GM12873 (cell line): ENCODE measurements at regions not wholly inside any gene's neighbourhood (a gene's known extent, or its start where the extent isn't known, plus 50 kb on each side); places are given as distances from the start of the nearest gene placed in this dataset.

Source experiments
- TF ChIP-seq, protein P1 (sequence below): IDR thresholded peaks from 2 replicates; pipeline ENCODE4 v1.5.1; 2012; ENCODE audit warnings: low read depth, mild to moderate bottlenecking, moderate library complexity, low read length, control low read depth; ENCODE audit not compliant: insufficient read depth; ENCODE audit errors: missing control alignments

DNA sequence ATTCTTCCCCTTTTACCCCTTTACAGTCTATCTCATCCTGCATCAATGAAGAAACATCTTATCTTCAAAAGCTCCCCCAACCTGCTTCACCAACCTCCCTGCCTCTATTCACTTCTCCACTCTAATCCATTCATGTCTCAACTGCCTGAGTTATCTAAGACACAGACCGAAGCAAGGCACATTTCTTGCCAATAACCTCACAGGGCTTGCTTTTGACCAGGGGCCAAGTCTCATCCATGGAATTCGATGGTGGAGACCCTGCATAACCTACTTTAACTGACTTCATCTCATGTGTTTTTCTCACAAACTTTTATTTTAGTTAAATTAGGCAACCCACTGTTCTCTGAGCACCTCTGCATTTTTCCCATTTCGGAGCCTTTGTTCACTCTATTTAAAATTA, 69.7 kb downstream of the MYCN start:
- TF ChIP-seq, protein P1, sequence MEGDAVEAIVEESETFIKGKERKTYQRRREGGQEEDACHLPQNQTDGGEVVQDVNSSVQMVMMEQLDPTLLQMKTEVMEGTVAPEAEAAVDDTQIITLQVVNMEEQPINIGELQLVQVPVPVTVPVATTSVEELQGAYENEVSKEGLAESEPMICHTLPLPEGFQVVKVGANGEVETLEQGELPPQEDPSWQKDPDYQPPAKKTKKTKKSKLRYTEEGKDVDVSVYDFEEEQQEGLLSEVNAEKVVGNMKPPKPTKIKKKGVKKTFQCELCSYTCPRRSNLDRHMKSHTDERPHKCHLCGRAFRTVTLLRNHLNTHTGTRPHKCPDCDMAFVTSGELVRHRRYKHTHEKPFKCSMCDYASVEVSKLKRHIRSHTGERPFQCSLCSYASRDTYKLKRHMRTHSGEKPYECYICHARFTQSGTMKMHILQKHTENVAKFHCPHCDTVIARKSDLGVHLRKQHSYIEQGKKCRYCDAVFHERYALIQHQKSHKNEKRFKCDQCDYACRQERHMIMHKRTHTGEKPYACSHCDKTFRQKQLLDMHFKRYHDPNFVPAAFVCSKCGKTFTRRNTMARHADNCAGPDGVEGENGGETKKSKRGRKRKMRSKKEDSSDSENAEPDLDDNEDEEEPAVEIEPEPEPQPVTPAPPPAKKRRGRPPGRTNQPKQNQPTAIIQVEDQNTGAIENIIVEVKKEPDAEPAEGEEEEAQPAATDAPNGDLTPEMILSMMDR: no peak

DNA sequence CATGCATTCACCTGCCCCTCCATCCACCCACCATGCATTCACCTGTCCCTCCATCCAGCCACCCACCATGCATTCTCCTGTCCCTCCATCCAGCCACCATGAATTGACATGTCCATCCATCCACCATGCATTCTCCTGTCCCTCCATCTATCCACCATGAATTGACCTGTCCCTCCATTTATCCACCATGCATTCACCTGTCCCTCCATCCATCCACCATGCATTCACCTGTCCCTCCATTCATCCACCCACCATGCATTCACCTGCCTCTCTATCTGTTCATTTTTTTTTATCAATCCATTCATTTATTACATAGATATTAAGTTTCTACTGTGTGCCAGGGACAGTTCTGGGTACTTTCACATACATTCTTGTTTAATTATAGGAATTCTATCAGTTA, 69.2 kb downstream of the MYCN start:
- TF ChIP-seq, protein P1: no peak

DNA sequence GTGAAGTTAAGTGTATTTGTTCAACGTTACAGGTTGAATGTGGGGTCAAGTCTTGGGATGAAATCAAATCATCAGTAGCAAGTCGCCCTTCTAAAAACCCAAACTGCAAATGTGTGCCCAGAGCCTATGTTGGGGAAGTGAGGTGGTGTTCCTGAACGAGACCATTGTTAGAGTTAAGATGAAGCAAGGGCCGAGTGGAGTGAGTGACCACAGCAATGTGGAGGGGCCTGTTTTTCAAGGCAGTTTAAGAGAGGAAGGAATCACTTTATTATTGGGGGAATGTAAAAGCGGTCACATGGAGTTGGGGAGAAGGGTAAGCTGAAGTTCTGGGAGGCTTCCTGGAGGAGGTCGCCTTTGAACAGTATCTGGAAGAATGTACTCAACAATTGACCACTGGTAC, 68.5 kb downstream of the MYCN start:
- TF ChIP-seq, protein P1: no peak

DNA sequence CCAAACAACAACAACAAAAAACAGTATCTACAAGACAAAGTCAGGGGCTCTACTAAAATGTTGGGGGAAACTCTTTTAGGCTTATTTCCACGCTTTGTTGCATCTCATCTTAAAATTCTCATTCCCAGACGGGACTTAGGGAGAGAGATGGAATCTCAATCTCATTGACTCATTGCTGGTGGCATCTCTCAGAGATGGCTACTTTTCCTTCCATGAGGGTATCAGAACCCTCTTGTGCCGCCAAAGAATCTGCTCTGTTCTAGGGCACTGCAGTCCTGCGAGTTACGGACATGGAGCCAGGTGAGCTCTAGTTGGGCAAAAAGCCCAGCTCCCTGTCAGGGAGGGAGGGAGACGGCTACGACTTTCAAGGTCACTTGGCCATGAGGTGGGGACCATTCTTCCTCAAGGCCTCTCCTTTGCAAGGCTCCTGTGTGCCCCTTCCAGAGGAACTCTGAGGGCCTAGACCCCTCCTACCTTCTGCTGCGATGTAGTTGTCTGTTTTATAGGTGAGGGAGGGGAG, 68.0 kb downstream of the MYCN start:
- TF ChIP-seq, protein P1: no peak

DNA sequence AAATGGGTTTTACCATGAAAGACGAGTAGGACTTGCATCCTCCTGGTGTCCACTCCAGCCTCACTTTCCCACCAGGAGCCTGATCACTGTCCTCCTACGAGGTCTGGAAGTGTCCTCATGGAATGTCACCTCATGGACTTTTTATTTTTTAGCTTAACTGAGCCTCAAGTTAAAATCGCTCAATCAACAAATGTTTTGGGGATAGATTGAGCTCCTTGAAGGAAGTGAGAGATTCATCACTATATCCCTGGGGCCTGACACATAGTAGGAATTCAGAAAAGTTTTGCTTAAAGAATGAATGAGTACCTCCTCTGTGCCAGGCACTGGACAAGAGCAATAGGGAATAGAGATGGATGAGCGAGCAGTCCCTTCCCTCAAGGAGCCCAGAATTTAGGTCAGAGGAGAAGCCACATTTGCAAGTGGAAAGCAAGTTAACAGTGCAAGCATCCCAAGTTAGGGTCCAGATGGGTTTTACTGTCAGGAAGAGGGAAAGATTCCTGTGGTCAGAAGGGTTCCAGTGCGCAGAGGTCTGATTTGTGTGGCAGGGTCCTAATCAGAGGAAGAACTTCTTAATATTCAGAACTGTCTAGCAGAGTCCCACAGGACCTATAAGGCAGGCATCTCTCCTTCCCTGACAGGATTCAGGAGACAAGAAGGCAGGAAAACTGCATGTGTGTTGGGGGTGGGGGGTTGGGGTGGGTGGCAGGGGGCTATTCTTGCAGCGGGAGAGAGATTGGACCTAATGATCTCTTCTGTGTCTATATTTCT, 67.0 kb downstream of the MYCN start:
- TF ChIP-seq, protein P1: no peak

DNA sequence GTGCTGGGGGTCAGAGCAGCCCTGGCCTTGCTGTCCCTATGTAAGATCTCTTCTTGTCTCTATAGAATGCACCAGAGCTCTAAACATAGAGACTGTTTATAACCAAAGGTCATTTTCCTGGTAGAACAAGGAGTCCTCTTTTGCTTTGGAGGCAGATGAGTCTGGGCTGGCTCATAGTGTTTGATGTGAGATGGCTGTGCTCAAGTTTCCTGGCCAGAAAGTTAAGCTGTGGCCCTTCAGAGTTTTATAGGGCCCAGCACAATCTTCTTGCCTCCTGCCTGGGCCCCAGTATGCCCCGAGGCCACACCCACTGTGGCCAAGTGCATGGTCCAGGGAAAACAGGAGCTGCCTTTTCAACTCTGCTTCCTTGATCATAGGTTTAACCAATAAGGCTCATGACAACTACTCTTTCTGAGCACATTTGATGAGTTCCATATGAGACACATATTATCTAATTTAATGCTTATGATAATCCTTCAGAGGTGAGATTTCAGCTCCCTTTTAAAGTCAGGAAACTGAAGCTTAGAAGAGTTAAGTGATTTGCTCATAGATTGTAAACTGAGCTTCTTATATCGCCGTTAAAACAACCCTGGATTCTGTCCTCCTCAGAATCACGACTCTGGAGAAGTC, 66.3 kb downstream of the MYCN start:
- TF ChIP-seq, protein P1: no peak

DNA sequence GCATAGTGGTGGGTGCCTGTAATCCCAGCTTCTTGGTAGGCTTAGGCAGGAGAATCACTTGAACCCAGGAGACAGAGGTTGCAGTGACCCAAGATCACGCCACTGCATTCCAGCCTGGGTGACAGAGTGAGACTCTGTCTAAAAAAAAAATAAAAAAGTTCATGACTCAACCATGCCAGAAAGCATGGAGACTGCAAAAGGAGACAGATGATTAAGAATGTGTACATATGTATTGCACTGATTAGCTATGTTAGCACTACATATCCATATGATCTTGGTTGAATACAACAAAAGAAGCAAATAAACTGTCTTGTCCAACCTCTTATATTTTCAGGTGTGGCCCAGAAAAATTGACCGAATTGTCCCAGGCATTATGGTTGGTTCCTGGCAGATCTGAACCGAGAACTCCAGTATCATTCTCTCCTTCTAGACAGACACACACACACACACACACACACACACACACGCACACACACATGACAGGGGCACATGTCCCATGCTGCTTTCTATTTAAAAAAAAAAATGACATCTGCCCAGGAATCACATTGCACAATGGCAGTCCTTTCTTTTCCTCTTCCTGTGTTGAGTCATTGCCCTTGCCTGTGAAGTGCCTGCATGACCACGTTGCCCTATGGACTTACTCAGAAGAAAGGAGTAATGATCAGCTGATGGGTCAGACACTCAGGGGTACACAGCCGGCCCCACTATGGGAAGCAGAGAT, 65.6 kb downstream of the MYCN start:
- TF ChIP-seq, protein P1: no peak
